GM19043 (cell line): ENCODE measurements at regions not wholly inside any gene's neighbourhood (a gene's known extent, or its start where the extent isn't known, plus 50 kb on each side); places are given as distances from the start of the nearest gene placed in this dataset.

ENCODE experiments used
- ATAC-seq: cut with Tn5 transposase; IDR thresholded peaks from one replicate; pipeline ENCODE4 v1.9.1; 2021; ENCODE audit warnings: low read depth; ENCODE audit not compliant: unreplicated experiment

- no peak for ATAC-seq
These were observed 127.0 kb upstream of the TIAM1 start for GRCh38 chr21:31470896-31471694.

GRCh38 chr21:31460980-31461379 lies 116.9 kb upstream of the TIAM1 start:
- no peak for ATAC-seq

GRCh38 chr21:31459457-31459856 lies 115.4 kb upstream of the TIAM1 start:
- no peak for ATAC-seq

- ATAC-seq = no peak
These were observed 113.6 kb upstream of the TIAM1 start for GRCh38 chr21:31457675-31458074.

- no peak for ATAC-seq
These were observed 112.1 kb upstream of the TIAM1 start for GRCh38 chr21:31456201-31456600.

- ATAC-seq = no peak
These were observed 111.4 kb upstream of the TIAM1 start for GRCh38 chr21:31455506-31455905.

GRCh38 chr21:31450980-31451379 lies 106.9 kb upstream of the TIAM1 start:
- ATAC-seq = no peak

- no peak for ATAC-seq
These were observed 106.0 kb upstream of the TIAM1 start for GRCh38 chr21:31449921-31450535.

- ATAC-seq = no peak
These were observed 104.4 kb upstream of the TIAM1 start for GRCh38 chr21:31448496-31448895.

GRCh38 chr21:31447505-31447904 lies 103.4 kb upstream of the TIAM1 start:
- no peak for ATAC-seq

GRCh38 chr21:31446226-31446855 lies 102.3 kb upstream of the TIAM1 start:
- no peak for ATAC-seq

GRCh38 chr21:31445137-31445536 lies 101.1 kb upstream of the TIAM1 start:
- ATAC-seq = no peak

- ATAC-seq = no peak
These were observed 99.9 kb upstream of the TIAM1 start for GRCh38 chr21:31443736-31444521.

GRCh38 chr21:31442339-31442738 lies 98.3 kb upstream of the TIAM1 start:
- ATAC-seq = no peak

GRCh38 chr21:31429506-31429905 lies 85.4 kb upstream of the TIAM1 start:
- ATAC-seq = no peak

GRCh38 chr21:31426235-31426797 lies 82.3 kb upstream of the TIAM1 start:
- no peak for ATAC-seq

GRCh38 chr21:31425138-31425537 lies 81.1 kb upstream of the TIAM1 start:
- ATAC-seq = no peak

- no peak for ATAC-seq
These were observed 80.0 kb upstream of the TIAM1 start for GRCh38 chr21:31424058-31424457.

GRCh38 chr21:31420988-31421387 lies 76.9 kb upstream of the TIAM1 start:
- no peak for ATAC-seq

GRCh38 chr21:31420354-31420753 lies 76.3 kb upstream of the TIAM1 start:
- ATAC-seq = no peak
